A549 (cell line): ENCODE measurements at regions not wholly inside any gene's neighbourhood (a gene's known extent, or its start where the extent isn't known, plus 50 kb on each side); places are given as distances from the start of the nearest gene placed in this dataset.

Source experiments
- ATAC-seq, 2 experiments: fragments of 200-7000 bp in 1 of 2; fragments of >200 bp in 1 of 2; cut with Nextera tagmentation in 1 of 2; cut with Tn5 transposase in 1 of 2; 3 replicates each; pipeline versions ENCODE4 v1.8.0 to v1.9.1; 2018 to 2020; ENCODE audit warnings: mild to moderate bottlenecking in 1 of 2, moderate library complexity in 1 of 2
- CTCF ChIA-PET: fragments of 300-600 bp; sonication (Branson Sonifier 250); formaldehyde crosslinking; extraction: SDS; loops from one replicate; lab custom pipeline; 2021; ENCODE audit warnings: antibody characterized with exemption, inconsistent platforms; lab: Yijun Ruan, JAX
- POLR2A ChIA-PET: fragments of 350-600 bp; formaldehyde crosslinking; extraction: SDS; loops from one replicate; lab custom pipeline; 2021; ENCODE audit warnings: antibody characterized with exemption, inconsistent platforms; lab: Yijun Ruan, JAX
- DNase-seq, 2 experiments: peaks; one replicate each; pipeline versions ENCODE4 v3.0.0 to v3.0.0-alpha.2; 2011 to 2016; ENCODE audit warnings: low read depth in 1 of 2, low spot score in 1 of 2
- FAIRE-seq: peaks from 2 replicates; lab custom pipeline; 2011; peaks lifted over from hg19 to GRCh38; lab: Jason Lieb, UNC
- H3K27ac ChIP-seq, 2 experiments: fragments of >200 bp; sonication (Bioruptor Twin); formaldehyde crosslinking; 3 replicates each; pipeline ENCODE4 v1.5.1; 2016 to 2017
- H3K4me1 ChIP-seq: fragments of >200 bp; sonication (Bioruptor Twin); formaldehyde crosslinking; 3 replicates; pipeline ENCODE4 v1.6.1; 2016
- H3K4me2 ChIP-seq: fragments of >200 bp; sonication (Bioruptor Twin); formaldehyde crosslinking; 3 replicates; pipeline ENCODE4 v1.6.1; 2016
- H3K4me3 ChIP-seq: fragments of >200 bp; sonication (Bioruptor Twin); formaldehyde crosslinking; 3 replicates; pipeline ENCODE4 v1.5.1; 2016
- H3K9me3 ChIP-seq: fragments of >200 bp; sonication (Bioruptor Twin); formaldehyde crosslinking; 3 replicates; pipeline ENCODE4 v1.6.1; 2016
- BCL3 ChIP-seq: fragments of >200 bp; sonication (Bioruptor Twin); formaldehyde crosslinking; IDR thresholded peaks from 3 replicates; pipeline ENCODE4 v1.6.1; 2016
- BHLHE40 ChIP-seq: IDR thresholded peaks from 2 replicates; pipeline ENCODE4 v1.6.1; 2012; ENCODE audit warnings: low read depth, low read length, inconsistent platforms
- CHD4 ChIP-seq: fragments of 200-600 bp; sonication (generic); IDR thresholded peaks from 2 replicates; pipeline ENCODE4 v1.6.1; 2016; ENCODE audit warnings: antibody characterized with exemption, mild to moderate bottlenecking, borderline replicate concordance
- E2F6 ChIP-seq: IDR thresholded peaks from 2 replicates; pipeline ENCODE4 v1.6.1; 2012; ENCODE audit warnings: low read depth, borderline replicate concordance
- EHMT2 ChIP-seq: fragments of 200-600 bp; sonication (generic); IDR thresholded peaks from 2 replicates; pipeline ENCODE4 v1.6.1; 2016; ENCODE audit warnings: antibody characterized with exemption, low read depth, mild to moderate bottlenecking, moderate library complexity
- ELK1 ChIP-seq: fragments of 150-350 bp; IDR thresholded peaks from 2 replicates; pipeline ENCODE4 v1.6.1; 2014; ENCODE audit warnings: low read depth, mild to moderate bottlenecking, low read length
- FOSB ChIP-seq: fragments of 250-450 bp; sonication (Bioruptor Pico); IDR thresholded peaks from 2 replicates; pipeline ENCODE4 v1.5.0; 2020; ENCODE audit warnings: mild to moderate bottlenecking, moderate library complexity
- GATA3 ChIP-seq: IDR thresholded peaks from 2 replicates; pipeline ENCODE4 v1.6.1; 2012; ENCODE audit warnings: borderline replicate concordance
- HMGXB4 ChIP-seq: fragments of 250-450 bp; sonication (Bioruptor Pico); IDR thresholded peaks from 2 replicates; pipeline ENCODE4 v1.5.0; 2021; ENCODE audit warnings: mild to moderate bottlenecking, moderate library complexity, borderline replicate concordance
- HOXA7 ChIP-seq: fragments of 250-450 bp; sonication (Bioruptor Pico); IDR thresholded peaks from 2 replicates; pipeline ENCODE4 v1.5.0; 2020; ENCODE audit warnings: mild to moderate bottlenecking, moderate library complexity
- HOXB5 ChIP-seq: fragments of 250-450 bp; sonication (Bioruptor Pico); IDR thresholded peaks from 2 replicates; pipeline ENCODE4 v1.5.0; 2020; ENCODE audit warnings: mild to moderate bottlenecking, moderate library complexity
- KDM5A ChIP-seq: fragments of 200-600 bp; sonication (generic); IDR thresholded peaks from 2 replicates; pipeline ENCODE4 v1.6.1; 2016; ENCODE audit warnings: antibody characterized with exemption, mild to moderate bottlenecking
- MAZ ChIP-seq: fragments of 150-350 bp; IDR thresholded peaks from 2 replicates; pipeline ENCODE4 v1.6.1; 2014; ENCODE audit warnings: antibody characterized with exemption, low read depth, low read length, borderline replicate concordance
- MYC ChIP-seq: IDR thresholded peaks from 2 replicates; pipeline ENCODE4 v1.6.1; 2012; ENCODE audit warnings: mild to moderate bottlenecking, inconsistent platforms, low read length, improper control_type of control experiment, borderline replicate concordance
- POLR2AphosphoS2 ChIP-seq: conservative IDR thresholded peaks from 2 replicates; pipeline ENCODE4 v1.6.1; 2012; ENCODE audit warnings: low read length, improper control_type of control experiment, inconsistent platforms
- RCOR1 ChIP-seq: fragments of 150-350 bp; IDR thresholded peaks from 2 replicates; pipeline ENCODE4 v1.6.1; 2014; ENCODE audit warnings: antibody characterized with exemption, low read length, low read depth
- REST ChIP-seq: fragments of 200-600 bp; sonication (generic); IDR thresholded peaks from 2 replicates; pipeline ENCODE4 v1.6.1; 2016; ENCODE audit warnings: antibody characterized with exemption, mild to moderate bottlenecking, moderate library complexity
- RFX5 ChIP-seq: fragments of 450-650 bp; IDR thresholded peaks from 2 replicates; pipeline ENCODE4 v1.7.1; 2014; ENCODE audit warnings: antibody characterized with exemption, mild to moderate bottlenecking, moderate library complexity
- SMC3 ChIP-seq: fragments of >200 bp; sonication (Bioruptor Twin); formaldehyde crosslinking; IDR thresholded peaks from 3 replicates; pipeline ENCODE4 v1.6.1; 2018; ENCODE audit warnings: inconsistent platforms
- SREBF2 ChIP-seq: fragments of 450-650 bp; IDR thresholded peaks from 2 replicates; pipeline ENCODE4 v1.6.1; 2014; ENCODE audit warnings: mild to moderate bottlenecking, moderate library complexity
- ZSCAN20 ChIP-seq: fragments of 250-450 bp; sonication (Bioruptor Pico); IDR thresholded peaks from 2 replicates; pipeline ENCODE4 v1.8.0; 2022; ENCODE audit warnings: mild to moderate bottlenecking, moderate library complexity
- WGBS: methylation state at CpG from one replicate; pipeline ENCODE4 v1.1.6; 2017; ENCODE audit errors: missing lambda C conversion rate; 5-methylcytosine and 5-hydroxymethylcytosine counted together

- POLR2A ChIA-PET: no interaction called here
- TF ChIP-seq SMC3: no peak
- no peak for TF ChIP-seq GATA3
- TF ChIP-seq KDM5A: no peak
- TF ChIP-seq MYC: no peak
- no peak for TF ChIP-seq BCL3
- TF ChIP-seq RCOR1: no peak
- TF ChIP-seq HMGXB4 (CRISPR knock-in tag): no peak
- no peaks in the 10 kb centered on the region for H3K4me1 ChIP-seq
- H3K9me3 ChIP-seq: no peaks in the 10 kb centered on the region
- H3K27ac ChIP-seq: no peak overlapping the region
- 0% methylated on average over 1 of the region's 1 CpG for WGBS
- no peak overlapping the region for H3K4me2 ChIP-seq
- CTCF ChIA-PET: no interaction called here
- no peak for FAIRE-seq
- H3K4me3 ChIP-seq: no peak overlapping the region
- no peak for ATAC-seq
- DNase-seq: no peak
These were observed 286.1 kb upstream of the PPP1R2C start for GRCh38 chrX:43064096-43064495.

- ChIA-PET POLR2A (no interaction called here), CTCF (no interaction called here)
- Histone ChIP-seq H3K4me2 (no peak overlapping the region), H3K27ac (no peak overlapping the region), H3K4me1 (no peaks in the 10 kb centered on the region), H3K4me3 (no peak overlapping the region), H3K9me3 (no peaks in the 10 kb centered on the region)
- WGBS: 0% methylated on average over 2 of the region's 2 CpGs
- ATAC-seq: no peak
- no peak for DNase-seq
- TF ChIP-seq ZSCAN20 (CRISPR knock-in tag) (no peak), HOXB5 (CRISPR knock-in tag) (no peak), MAZ (no peak), RFX5 (no peak), E2F6 (no peak), BHLHE40 (no peak), REST (no peak), KDM5A (no peak), SMC3 (no peak), RCOR1 (no peak), POLR2AphosphoS2 (no peak), FOSB (CRISPR knock-in tag) (no peak), EHMT2 (no peak), ELK1 (no peak), CHD4 (no peak), SREBF2 (no peak), MYC (no peak), HOXA7 (CRISPR knock-in tag) (no peak)
- FAIRE-seq: no peak
These were observed 288.0 kb upstream of the PPP1R2C start for GRCh38 chrX:43065978-43066377.
